T-cell (primary cell): ENCODE measurements at regions not wholly inside any gene's neighbourhood (a gene's known extent, or its start where the extent isn't known, plus 50 kb on each side); places are given as distances from the start of the nearest gene placed in this dataset.

Experiments used
- ATAC-seq, 4 experiments: fragments of 200-7000 bp in 3 of 4; fragments of 150-1000 bp in 1 of 4; cut with Tn5 transposase; replicated peaks in 1 of 4; 1 replicate in 3 of 4; 2 replicates in 1 of 4; pipeline ENCODE4 v1.10.0; 2021; ENCODE audit warnings: moderate library complexity in 3 of 4, mild to moderate bottlenecking in 2 of 4, moderate number of reproducible peaks in 1 of 4
- CTCF ChIA-PET, 2 donors: fragments of 300-600 bp; sonication (Branson Sonifier 250); formaldehyde crosslinking; loops; one replicate each; lab custom pipeline; 2022; ENCODE audit warnings: antibody characterized with exemption in 2 of 2; lab: Charles Lee
- POLR2A ChIA-PET, 2 donors: fragments of 300-600 bp; sonication (Branson Sonifier 250); formaldehyde crosslinking; loops; one replicate each; lab custom pipeline; 2022; ENCODE audit warnings: antibody characterized with exemption in 2 of 2; lab: Charles Lee
- DNase-seq, 35 experiments: peaks; one replicate each; pipeline versions ENCODE4 v3.0.0 to v3.0.0-alpha.2; 2013 to 2023
- H3K27ac ChIP-seq: one replicate; pipeline ENCODE4 v1.5.1; 2013; ENCODE audit warnings: low read length
- H3K27me3 ChIP-seq, 2 experiments: replicated peaks in 1 of 2; 1 replicate in 1 of 2; 2 replicates in 1 of 2; pipeline versions ENCODE4 v1.6.1 to v1.7.0; 2013; ENCODE audit warnings: low read length in 1 of 2, mixed read lengths in 1 of 2; ENCODE audit not compliant: control insufficient read depth in 2 of 2, insufficient read depth in 2 of 2; ENCODE audit errors: extremely low read depth in 1 of 2
- H3K36me3 ChIP-seq, 2 donors: 1 replicate in 1 of 2; 2 replicates in 1 of 2; pipeline versions ENCODE4 v1.6.1 to v1.7.0; 2013; ENCODE audit warnings: low read length in 1 of 2; ENCODE audit not compliant: control insufficient read depth in 2 of 2, insufficient read depth in 1 of 2; ENCODE audit errors: extremely low read depth in 1 of 2
- H3K4me1 ChIP-seq, 2 experiments: 1 replicate in 1 of 2; 2 replicates in 1 of 2; pipeline versions ENCODE4 v1.6.1 to v1.7.0; 2013; ENCODE audit warnings: low read length in 2 of 2, mixed read lengths in 1 of 2; ENCODE audit not compliant: insufficient read depth in 2 of 2, control insufficient read depth in 1 of 2; ENCODE audit errors: extremely low read depth in 1 of 2
- H3K4me3 ChIP-seq, 2 donors: 1 replicate in 1 of 2; 2 replicates in 1 of 2; pipeline versions ENCODE4 v1.5.1 to v1.7.0; 2013; ENCODE audit warnings: mild to moderate bottlenecking in 2 of 2, low read length in 1 of 2, moderate library complexity in 1 of 2; ENCODE audit not compliant: control insufficient read depth in 1 of 2; ENCODE audit errors: extremely low read depth in 1 of 2
- H3K9me3 ChIP-seq: 2 replicates; pipeline ENCODE4 v1.7.0; 2013
- H3K27ac Mint-ChIP-seq, 2 donors: one replicate each; pipeline ENCODE4 v1.8.0; 2020 to 2021; ENCODE audit warnings: mild to moderate bottlenecking in 2 of 2, mixed read lengths in 2 of 2
- H3K27me3 Mint-ChIP-seq, 2 donors: one replicate each; pipeline ENCODE4 v1.8.0; 2021 to 2022; ENCODE audit warnings: mixed read lengths in 2 of 2
- H3K36me3 Mint-ChIP-seq: one replicate; pipeline ENCODE4 v1.8.0; 2021; ENCODE audit warnings: mixed read lengths
- H3K4me1 Mint-ChIP-seq, 3 donors: one replicate each; pipeline ENCODE4 v1.8.0; 2020 to 2022; ENCODE audit warnings: mixed read lengths in 3 of 3, mild to moderate bottlenecking in 1 of 3
- H3K4me3 Mint-ChIP-seq, 3 donors: one replicate each; pipeline ENCODE4 v1.8.0; 2020 to 2022; ENCODE audit warnings: mild to moderate bottlenecking in 3 of 3, mixed read lengths in 3 of 3, moderate library complexity in 3 of 3
- H3K9me3 Mint-ChIP-seq, 3 donors: one replicate each; pipeline ENCODE4 v1.8.0; 2020 to 2022; ENCODE audit warnings: mixed read lengths in 3 of 3
- WGBS: methylation state at CpG from one replicate; pipeline ENCODE4 v1.1.5; 2013; ENCODE audit warnings: missing lambda C conversion rate; ENCODE audit not compliant: insufficient coverage; 5-methylcytosine and 5-hydroxymethylcytosine counted together

DNA sequence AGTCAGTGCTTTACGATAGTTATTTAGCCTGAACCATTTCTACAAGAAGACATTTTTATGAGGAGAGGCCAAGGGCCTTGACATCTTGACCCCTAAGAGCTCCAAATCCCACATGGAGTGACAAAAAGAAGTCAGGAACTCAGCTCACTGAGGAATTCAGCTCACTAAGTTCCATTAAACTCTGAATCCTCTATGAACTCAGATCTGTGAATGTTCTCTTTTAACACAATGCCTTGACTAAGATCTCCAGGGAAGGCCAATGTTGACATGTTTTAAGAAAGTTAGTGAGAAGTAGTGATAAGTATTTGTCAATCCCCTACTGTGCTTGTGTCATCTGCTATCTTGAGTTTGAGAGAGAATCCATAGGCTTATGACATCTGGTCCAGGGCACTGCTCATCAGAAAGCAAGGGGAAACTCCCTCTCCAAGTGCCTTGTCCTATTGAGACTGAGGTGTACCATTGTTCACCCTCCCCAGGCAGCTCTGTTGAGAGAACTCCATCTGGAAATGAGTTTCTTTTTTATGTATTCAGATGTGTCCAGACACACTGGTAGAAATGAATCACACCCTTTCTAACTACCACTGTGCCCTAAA is 68.7 kb upstream of the PCDH19 start:
- ChIA-PET POLR2A (no interaction called here), CTCF (no interaction called here)
- H3K4me3 Mint-ChIP-seq: no peak overlapping the region
- H3K27me3 Mint-ChIP-seq: peaks cover 0 to 27% of the 10 kb centered on the region in 2 donors
- ATAC-seq (no peak), DNase-seq (no peak)
- Histone ChIP-seq H3K9me3 (no peaks in the 10 kb centered on the region), H3K27ac (no peak overlapping the region), H3K4me3 (no peak overlapping the region), H3K4me1 (no peaks in the 10 kb centered on the region), H3K27me3 (no peaks in the 10 kb centered on the region), H3K36me3 (no peaks in the 10 kb centered on the region)
- WGBS: no CpG with 5 or more reads among the region's 1 CpG
- no peak overlapping the region for H3K27ac Mint-ChIP-seq
- no peaks in the 10 kb centered on the region for H3K4me1 Mint-ChIP-seq
- H3K36me3 Mint-ChIP-seq: no peaks in the 10 kb centered on the region
- no peaks in the 10 kb centered on the region for H3K9me3 Mint-ChIP-seq

DNA sequence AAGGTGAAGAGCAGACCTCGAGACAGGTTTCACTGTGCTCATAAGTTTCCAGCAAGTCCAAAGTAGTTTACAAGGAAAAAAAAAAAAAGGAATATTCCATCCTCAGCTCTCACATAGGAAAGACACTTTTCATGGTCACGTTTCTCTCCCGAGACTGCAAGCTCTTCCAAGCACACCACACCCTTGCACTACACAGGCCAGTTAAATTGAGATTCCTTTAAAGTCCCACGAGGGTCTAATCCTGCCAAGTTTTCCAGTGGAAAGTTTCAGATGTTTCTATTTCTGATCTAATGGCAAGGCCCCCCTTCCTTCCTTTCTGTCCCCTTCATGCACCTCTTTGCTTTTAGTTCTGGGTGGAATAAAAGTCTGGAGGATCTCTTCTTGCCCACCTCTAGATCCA is 67.9 kb upstream of the PCDH19 start:
- WGBS: no CpG with 5 or more reads among the region's 4 CpGs
- no peaks in the 10 kb centered on the region for H3K4me1 ChIP-seq

DNA sequence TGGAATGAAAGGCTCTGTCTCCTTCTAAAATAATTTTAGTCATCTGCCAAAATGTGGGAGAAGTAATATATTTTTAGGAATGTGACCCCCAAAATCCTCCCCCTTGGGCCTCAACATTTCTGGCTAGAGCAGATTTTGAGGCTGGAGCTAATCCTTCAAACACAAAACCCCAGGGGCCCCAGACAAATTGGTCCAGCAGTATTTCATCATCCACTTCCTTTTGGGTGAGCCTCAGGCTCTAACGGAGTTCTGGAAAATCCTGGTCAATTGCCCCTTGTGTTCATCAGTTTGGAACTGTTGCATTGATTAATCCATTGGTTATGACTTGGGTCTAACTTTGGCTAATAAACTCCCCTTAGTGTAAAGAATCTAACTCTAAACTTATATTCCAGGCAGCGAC is 67.4 kb upstream of the PCDH19 start:
- H3K27ac Mint-ChIP-seq: no peak overlapping the region
- ATAC-seq (no peak), DNase-seq (no peak)
- no peaks in the 10 kb centered on the region for H3K36me3 ChIP-seq
- CTCF ChIA-PET: no interaction called here
- no peaks in the 10 kb centered on the region for H3K4me1 Mint-ChIP-seq
- no peak overlapping the region for H3K4me3 Mint-ChIP-seq
- H3K9me3 ChIP-seq: no peaks in the 10 kb centered on the region
- no CpG with 5 or more reads among the region's 2 CpGs for WGBS
- no peak overlapping the region for H3K27ac ChIP-seq
- H3K9me3 Mint-ChIP-seq: no peaks in the 10 kb centered on the region
- peaks cover 0 to 24% of the 10 kb centered on the region in 2 donors for H3K27me3 Mint-ChIP-seq
- no peaks in the 10 kb centered on the region for H3K4me1 ChIP-seq
- H3K36me3 Mint-ChIP-seq: no peaks in the 10 kb centered on the region
- POLR2A ChIA-PET: no interaction called here
- no peaks in the 10 kb centered on the region for H3K27me3 ChIP-seq
- no peak overlapping the region for H3K4me3 ChIP-seq

More for the DNA sequence above, 67.9 kb upstream of the PCDH19 start:
- H3K27me3 ChIP-seq: no peaks in the 10 kb centered on the region
- no peak overlapping the region for H3K27ac ChIP-seq
- no peaks in the 10 kb centered on the region for H3K9me3 ChIP-seq
- no peak overlapping the region for H3K4me3 ChIP-seq
- Mint-ChIP-seq H3K27me3 (peaks cover 0 to 24% of the 10 kb centered on the region in 2 donors), H3K9me3 (no peaks in the 10 kb centered on the region), H3K4me3 (no peak overlapping the region), H3K27ac (peak overlapping the region in 1 of 2 donors; percentile 8), H3K36me3 (no peaks in the 10 kb centered on the region), H3K4me1 (no peaks in the 10 kb centered on the region)
- DNase-seq (no peak), ATAC-seq (no peak)
- ChIA-PET CTCF (no interaction called here), POLR2A (no interaction called here)
- no peaks in the 10 kb centered on the region for H3K36me3 ChIP-seq
